ENCODE measurements at regions not wholly inside any gene's neighbourhood (a gene's known extent, or its start where the extent isn't known, plus 50 kb on each side); places are given as distances from the start of the nearest gene placed in this dataset.

DNA sequence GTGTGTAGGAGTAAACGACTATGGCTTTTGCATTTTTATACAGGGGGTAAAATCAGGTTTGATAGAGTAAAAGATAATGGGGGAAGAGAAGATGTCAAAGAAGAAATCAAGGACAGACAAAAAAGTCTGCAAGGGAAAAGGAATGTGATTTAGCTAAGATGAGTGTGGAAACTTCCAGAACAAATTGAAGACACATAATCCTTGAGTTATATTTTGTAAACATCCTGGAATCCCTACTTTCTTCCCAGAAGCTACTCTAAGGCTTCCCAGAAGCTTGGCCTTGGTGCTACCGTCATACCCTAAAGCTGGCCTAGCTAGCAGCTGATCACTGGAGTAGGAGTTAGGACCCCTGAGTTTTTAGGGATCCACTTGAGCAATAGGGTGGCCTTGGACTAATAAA lies 82.4 kb downstream of the BLID start:
- H3K4me3 ChIP-seq (ENCODE audit: low read depth, low read length) = no peak overlapping the region
- no peak for DNase-seq (ENCODE audit: low read depth)
- TF ChIP-seq, protein P1, sequence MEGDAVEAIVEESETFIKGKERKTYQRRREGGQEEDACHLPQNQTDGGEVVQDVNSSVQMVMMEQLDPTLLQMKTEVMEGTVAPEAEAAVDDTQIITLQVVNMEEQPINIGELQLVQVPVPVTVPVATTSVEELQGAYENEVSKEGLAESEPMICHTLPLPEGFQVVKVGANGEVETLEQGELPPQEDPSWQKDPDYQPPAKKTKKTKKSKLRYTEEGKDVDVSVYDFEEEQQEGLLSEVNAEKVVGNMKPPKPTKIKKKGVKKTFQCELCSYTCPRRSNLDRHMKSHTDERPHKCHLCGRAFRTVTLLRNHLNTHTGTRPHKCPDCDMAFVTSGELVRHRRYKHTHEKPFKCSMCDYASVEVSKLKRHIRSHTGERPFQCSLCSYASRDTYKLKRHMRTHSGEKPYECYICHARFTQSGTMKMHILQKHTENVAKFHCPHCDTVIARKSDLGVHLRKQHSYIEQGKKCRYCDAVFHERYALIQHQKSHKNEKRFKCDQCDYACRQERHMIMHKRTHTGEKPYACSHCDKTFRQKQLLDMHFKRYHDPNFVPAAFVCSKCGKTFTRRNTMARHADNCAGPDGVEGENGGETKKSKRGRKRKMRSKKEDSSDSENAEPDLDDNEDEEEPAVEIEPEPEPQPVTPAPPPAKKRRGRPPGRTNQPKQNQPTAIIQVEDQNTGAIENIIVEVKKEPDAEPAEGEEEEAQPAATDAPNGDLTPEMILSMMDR (IDR thresholded peaks at IDR 0.05; ENCODE audit: insufficient read depth, low read depth, low read length, missing control alignments) = no peak

DNA sequence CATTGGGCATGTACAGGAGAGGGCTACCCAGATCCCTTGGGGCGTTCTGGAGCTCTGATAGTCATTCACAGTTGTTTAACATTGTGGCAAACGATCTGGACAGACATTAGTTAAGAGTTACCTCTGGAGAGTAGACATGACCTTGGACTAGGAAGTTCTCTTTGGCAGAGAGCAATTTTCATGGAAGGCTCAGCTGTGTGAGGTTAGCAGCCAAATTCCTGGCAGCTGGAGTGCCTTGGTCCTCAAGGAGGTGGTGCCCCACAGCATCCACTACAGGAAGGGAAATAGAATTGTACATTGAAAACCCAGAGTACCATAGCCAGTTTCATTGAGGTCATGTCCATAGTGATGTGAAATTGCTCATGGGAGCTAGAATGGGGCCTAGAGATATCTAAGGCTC lies 82.8 kb downstream of the BLID start:
- DNase-seq (ENCODE audit: low read depth) = no peak
- no peak overlapping the region for H3K4me3 ChIP-seq (ENCODE audit: low read depth, low read length)
- TF ChIP-seq, protein P1 (IDR thresholded peaks at IDR 0.05; ENCODE audit: insufficient read depth, low read depth, low read length, missing control alignments) = no peak

DNA sequence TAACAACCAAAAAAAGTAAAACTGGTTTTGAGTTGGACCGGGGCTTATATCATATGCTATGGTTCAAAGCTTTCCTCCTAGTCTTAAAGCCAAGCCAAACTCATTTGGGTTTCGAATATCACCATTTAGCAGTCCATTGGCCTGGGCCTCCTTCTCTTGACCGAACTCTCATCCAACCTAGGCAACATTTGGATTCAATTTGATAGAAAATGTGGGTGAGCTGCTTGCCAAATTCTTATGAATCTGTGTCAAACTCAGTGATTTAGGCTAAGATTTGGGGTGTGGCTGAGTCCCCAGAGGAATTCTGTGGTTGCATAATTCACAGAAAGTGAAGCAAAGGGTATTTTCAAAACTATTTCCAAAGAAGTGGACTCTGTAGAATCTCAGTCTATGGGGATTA lies 83.7 kb downstream of the BLID start:
- TF ChIP-seq, protein P1 (IDR thresholded peaks at IDR 0.05; ENCODE audit: insufficient read depth, low read depth, low read length, missing control alignments) = no peak

DNA sequence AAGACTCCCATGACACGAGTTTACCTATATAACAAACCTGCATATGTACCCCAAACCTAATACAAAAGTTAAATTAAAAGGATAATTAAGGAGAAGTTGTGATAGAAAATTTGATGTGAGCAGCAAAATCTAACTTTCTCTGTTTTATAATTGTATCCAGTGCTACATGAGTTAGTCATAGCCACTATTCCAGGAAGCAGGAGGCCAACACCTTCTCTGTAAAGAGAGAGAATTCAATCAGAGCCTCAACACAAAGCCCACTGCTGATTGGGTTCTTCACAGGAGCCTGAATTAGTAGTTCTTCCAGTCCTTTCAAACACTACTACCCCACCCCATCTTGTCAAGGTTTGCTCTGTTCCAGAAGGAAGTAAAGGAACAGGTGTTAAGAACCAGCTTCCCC lies 84.2 kb downstream of the BLID start:
- H3K4me3 ChIP-seq (ENCODE audit: low read depth, low read length) = no peak overlapping the region
- TF ChIP-seq, protein P1 (IDR thresholded peaks at IDR 0.05; ENCODE audit: insufficient read depth, low read depth, low read length, missing control alignments) = no peak
- no peak for DNase-seq (ENCODE audit: low read depth)

More for the DNA sequence above, 83.7 kb downstream of the BLID start:
- H3K4me3 ChIP-seq (ENCODE audit: low read depth, low read length) = no peak overlapping the region
- no peak for DNase-seq (ENCODE audit: low read depth)

DNA sequence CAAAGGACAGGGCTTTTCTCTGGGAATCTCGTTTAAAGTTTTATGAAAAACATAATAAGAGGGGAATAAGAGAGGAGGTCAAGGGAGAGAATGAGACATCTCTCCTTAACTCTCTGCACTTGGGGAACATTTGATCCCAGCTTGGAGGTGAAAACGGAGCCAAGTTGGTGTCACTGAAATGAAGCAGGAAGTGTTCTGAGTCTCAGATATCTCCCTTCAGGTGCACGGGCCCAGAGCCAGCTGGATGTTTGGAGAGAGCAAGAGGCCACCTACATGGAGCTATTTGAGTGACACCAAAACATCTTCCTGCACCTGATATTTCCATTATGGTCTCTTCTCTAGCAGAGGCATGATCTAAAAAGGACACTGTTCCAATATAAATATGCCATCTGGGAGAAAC lies 85.7 kb downstream of the BLID start:
- TF ChIP-seq, protein P1 (IDR thresholded peaks at IDR 0.05; ENCODE audit: insufficient read depth, low read depth, low read length, missing control alignments) = no peak
- DNase-seq (ENCODE audit: low read depth) = no peak
- H3K4me3 ChIP-seq (ENCODE audit: low read depth, low read length) = no peak overlapping the region

DNA sequence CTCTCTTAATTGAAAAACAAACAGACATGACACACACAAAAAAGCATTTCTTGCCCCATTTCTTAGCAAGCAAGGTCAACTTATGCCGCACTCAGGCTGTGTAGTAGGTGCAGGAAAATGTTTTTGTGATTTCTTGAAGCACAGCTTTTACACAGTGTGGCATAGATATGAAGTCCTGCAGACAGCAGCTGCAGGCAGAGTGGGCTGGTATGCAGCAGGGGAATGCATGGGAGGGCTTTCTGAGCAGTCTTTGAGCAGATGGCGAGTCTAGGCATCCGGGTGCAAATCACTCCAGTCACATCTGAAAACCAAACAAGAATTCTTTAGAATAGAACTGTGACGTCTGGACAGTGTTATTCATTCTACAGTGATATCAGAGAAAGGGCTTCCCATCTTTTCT lies 87.5 kb downstream of the BLID start:
- TF ChIP-seq, protein P1 (IDR thresholded peaks at IDR 0.05; ENCODE audit: insufficient read depth, low read depth, low read length, missing control alignments) = no peak
- H3K4me3 ChIP-seq (ENCODE audit: low read depth, low read length) = no peak overlapping the region
- DNase-seq (ENCODE audit: low read depth) = no peak

DNA sequence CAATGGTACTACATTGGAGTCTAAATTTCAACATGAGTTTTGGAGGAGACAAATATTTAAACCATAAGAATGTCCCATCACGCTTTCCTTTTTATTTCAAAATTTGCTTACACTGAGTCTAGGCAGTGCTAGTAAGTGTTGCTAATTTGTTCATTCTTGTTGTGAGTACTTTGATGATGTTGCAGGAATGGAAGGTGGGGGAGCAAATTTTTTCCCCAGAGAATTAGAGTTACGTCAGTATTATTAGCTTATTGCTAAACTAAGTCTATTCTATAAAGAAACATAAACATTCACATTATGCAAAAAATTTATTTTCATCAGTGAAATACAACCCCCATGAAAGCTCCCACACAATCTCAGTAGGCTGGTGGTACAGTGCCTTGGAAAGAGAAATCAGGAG lies 88.0 kb downstream of the BLID start:
- H3K4me3 ChIP-seq (ENCODE audit: low read depth, low read length) = no peak overlapping the region
- TF ChIP-seq, protein P1 (IDR thresholded peaks at IDR 0.05; ENCODE audit: insufficient read depth, low read depth, low read length, missing control alignments) = no peak
- no peak for DNase-seq (ENCODE audit: low read depth)

Data from GM12865 (cell line).